ENCODE measurements at regions not wholly inside any gene's neighbourhood (a gene's known extent, or its start where the extent isn't known, plus 50 kb on each side); places are given as distances from the start of the nearest gene placed in this dataset.

DNA sequence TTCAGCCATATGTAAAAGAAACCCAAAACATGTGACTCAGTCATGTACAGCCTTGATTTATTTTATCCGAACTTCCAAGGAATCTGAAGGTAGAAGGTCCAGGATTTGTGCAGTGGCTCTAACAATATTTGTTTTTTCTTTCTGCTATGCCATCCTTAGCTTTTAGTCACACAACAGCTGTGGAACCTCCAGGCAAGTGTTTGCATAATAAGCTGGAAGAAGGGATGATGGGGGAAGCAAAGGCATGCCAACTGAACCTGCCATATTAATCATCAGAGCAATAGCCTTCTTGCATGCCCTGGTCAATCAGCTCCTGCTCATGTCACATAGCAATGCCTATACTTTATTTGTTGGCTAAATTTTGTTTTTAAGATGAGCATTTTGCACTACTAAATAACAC lies 444.7 kb upstream of the ARPP21 start:
- in situ Hi-C loops (cut with MboI; ENCODE audit: low sequenced_read_pairs, unreplicated experiment) = no loop called here
- TF ChIP-seq, protein P1, sequence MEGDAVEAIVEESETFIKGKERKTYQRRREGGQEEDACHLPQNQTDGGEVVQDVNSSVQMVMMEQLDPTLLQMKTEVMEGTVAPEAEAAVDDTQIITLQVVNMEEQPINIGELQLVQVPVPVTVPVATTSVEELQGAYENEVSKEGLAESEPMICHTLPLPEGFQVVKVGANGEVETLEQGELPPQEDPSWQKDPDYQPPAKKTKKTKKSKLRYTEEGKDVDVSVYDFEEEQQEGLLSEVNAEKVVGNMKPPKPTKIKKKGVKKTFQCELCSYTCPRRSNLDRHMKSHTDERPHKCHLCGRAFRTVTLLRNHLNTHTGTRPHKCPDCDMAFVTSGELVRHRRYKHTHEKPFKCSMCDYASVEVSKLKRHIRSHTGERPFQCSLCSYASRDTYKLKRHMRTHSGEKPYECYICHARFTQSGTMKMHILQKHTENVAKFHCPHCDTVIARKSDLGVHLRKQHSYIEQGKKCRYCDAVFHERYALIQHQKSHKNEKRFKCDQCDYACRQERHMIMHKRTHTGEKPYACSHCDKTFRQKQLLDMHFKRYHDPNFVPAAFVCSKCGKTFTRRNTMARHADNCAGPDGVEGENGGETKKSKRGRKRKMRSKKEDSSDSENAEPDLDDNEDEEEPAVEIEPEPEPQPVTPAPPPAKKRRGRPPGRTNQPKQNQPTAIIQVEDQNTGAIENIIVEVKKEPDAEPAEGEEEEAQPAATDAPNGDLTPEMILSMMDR (IDR thresholded peaks at IDR 0.05; ENCODE audit: borderline replicate concordance, control extremely low read depth, extremely low read depth, insufficient read depth, missing control alignments) = no peak
- DNase-seq (ENCODE audit: low spot score) = no peak

DNA sequence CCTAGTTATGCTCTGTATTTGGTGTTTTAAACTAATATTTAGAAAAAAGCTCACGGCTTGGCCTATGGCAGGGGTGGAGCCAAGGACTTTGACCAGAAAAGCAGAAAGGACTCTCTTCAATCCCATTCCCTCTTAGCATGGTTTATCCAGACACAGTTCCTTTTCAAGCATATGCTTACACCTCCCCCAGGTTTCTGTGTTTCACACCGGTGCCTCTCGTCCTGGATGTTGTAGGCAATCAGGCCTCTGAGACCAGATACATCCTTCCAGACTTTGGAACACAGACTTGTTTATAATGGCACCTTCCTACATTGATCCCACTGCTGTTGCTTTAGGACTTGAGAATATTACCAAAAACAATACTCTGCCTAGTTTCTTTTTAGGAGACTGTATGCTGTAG lies 440.5 kb upstream of the ARPP21 start:
- no peak for DNase-seq (ENCODE audit: low spot score)
- TF ChIP-seq, protein P1 (IDR thresholded peaks at IDR 0.05; ENCODE audit: borderline replicate concordance, control extremely low read depth, extremely low read depth, insufficient read depth, missing control alignments) = no peak
- in situ Hi-C loops (cut with MboI; ENCODE audit: low sequenced_read_pairs, unreplicated experiment) = no loop called here

DNA sequence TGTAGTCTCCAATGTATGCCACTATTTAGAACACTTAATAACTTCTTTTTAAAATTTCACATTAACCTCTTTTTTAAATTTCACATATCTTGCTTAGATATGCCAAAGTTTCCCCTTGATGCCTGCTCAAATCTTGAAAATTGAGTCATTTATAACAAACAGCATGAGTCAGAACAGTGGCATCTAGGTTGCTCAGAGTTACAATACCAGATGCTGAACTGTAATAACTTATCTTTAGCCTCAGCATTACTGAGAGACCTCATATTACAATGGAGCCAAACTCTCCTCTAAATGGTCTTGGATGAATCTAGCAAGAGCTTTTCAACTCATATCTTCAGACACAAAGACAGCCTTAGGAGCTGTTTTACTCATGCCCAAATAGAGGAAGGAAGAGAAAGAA lies 439.3 kb upstream of the ARPP21 start:
- no peak for DNase-seq (ENCODE audit: low spot score)
- in situ Hi-C loops (cut with MboI; ENCODE audit: low sequenced_read_pairs, unreplicated experiment) = no loop called here
- TF ChIP-seq, protein P1 (IDR thresholded peaks at IDR 0.05; ENCODE audit: borderline replicate concordance, control extremely low read depth, extremely low read depth, insufficient read depth, missing control alignments) = no peak

DNA sequence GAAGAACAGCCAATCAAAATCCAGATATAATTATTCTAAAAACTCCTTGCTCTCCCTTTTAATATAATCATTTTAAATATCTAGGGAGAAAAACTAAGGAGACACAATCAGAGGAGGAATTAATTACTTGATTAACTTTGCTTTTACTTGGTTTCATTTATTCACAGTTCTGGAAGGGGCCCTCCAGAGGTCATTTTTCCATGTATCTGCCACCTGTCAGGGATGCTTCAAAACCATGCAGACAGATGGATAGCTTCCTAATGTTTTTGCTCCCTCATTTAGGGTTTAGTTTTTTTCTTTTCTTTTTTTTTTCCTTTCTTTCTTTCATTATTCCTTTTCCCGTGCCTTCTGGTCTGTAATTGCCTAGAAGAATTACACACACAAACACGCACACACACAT lies 438.1 kb upstream of the ARPP21 start:
- TF ChIP-seq, protein P1 (IDR thresholded peaks at IDR 0.05; ENCODE audit: borderline replicate concordance, control extremely low read depth, extremely low read depth, insufficient read depth, missing control alignments) = no peak
- in situ Hi-C loops (cut with MboI; ENCODE audit: low sequenced_read_pairs, unreplicated experiment) = no loop called here
- no peak for DNase-seq (ENCODE audit: low spot score)

DNA sequence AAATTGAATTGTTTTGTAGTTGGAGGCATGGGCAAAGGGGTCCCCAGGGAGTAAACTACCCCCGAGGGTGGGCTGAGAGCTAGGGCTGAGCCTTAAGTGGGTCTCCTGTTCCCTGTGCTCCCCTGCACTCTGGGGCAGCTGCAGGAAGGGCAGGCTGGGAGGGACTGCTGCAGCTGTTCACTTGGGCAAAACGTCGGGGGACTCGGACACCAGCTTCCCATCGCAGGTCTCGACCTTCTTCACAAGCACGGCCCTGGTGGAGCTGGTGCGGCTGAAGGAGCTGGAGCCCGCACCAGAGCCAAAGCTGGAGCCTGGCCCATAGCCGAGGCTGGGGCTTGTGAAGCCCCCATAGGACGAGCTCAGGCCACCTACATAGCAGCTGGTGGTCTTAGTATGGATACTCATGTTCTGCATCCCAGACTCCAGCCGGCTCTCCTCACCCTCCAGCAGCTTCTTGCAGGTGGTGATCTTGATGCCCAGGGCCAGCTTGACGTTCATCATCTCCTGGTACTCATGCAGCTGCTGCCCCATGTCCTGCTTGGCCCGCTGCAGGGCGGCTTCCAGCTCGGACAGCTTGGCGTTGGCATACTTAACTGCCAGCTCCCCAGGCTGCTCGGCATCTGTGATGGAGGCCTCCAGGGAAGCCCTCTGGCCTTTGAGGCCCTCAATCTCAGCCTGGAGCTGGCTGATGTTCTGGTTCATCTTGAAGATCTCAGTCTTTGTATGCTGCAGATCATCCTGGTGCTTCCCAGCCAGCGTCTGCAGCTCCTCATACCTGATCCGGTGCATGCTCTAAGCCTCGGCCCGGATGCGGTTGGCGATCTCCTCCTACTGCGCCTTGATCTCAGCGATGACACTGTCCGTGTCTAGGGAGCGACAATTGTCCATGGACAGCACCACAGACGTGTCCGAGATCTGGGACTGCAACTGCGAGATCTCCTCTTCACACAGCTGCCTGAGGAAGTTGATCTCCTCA lies 423.5 kb upstream of the ARPP21 start:
- DNase-seq (ENCODE audit: low spot score) = no peak
- TF ChIP-seq, protein P1 (IDR thresholded peaks at IDR 0.05; ENCODE audit: borderline replicate concordance, control extremely low read depth, extremely low read depth, insufficient read depth, missing control alignments) = no peak
- in situ Hi-C loops (cut with MboI; ENCODE audit: low sequenced_read_pairs, unreplicated experiment) = no loop called here

DNA sequence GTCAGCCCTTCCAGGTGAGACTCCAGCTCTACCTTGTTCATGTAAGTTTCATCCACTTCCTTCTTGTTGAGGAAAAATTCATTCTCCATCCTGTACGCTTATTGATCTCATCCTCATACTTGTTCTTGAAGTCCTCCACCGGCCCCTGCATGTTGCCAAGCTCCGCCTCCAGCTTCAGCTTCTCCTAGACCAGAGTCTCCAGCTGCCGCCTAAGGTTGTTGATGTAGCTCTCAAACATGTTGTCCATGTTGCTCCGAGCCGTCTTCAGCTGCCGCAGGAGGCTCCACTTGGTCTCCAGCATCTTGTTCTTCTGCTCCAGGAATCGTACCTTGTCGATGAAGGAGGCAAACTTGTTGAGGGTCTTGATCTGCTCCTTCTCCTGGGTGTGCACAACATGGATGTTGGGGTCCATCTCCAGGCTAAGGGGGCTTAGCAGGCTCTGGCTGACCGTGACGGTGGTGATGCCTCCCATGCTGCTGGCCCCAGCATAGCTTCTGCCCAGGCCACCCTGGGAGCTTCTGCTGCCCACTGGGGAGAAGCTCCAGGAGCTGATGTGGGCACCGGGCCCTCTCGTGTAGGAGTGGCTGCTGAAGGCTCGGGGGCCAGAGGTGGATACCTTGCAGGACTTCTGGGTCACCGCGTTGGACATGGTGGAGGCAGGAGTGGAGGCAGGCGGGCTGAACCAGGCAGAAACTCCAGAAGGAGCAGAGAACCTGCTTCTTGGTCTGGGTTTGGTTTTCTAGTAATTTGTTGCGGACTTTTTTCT lies 422.6 kb upstream of the ARPP21 start:
- no peak for DNase-seq (ENCODE audit: low spot score)
- in situ Hi-C loops (cut with MboI; ENCODE audit: low sequenced_read_pairs, unreplicated experiment) = no loop called here
- TF ChIP-seq, protein P1 (IDR thresholded peaks at IDR 0.05; ENCODE audit: borderline replicate concordance, control extremely low read depth, extremely low read depth, insufficient read depth, missing control alignments) = no peak
